ENCODE measurements at regions not wholly inside any gene's neighbourhood (a gene's known extent, or its start where the extent isn't known, plus 50 kb on each side); places are given as distances from the start of the nearest gene placed in this dataset.
"Not testable (repeated sequence)": the region's sequence is repeated elsewhere in the genome, so short reads cannot be mapped to it uniquely, and the experiment has no call there.

DNA sequence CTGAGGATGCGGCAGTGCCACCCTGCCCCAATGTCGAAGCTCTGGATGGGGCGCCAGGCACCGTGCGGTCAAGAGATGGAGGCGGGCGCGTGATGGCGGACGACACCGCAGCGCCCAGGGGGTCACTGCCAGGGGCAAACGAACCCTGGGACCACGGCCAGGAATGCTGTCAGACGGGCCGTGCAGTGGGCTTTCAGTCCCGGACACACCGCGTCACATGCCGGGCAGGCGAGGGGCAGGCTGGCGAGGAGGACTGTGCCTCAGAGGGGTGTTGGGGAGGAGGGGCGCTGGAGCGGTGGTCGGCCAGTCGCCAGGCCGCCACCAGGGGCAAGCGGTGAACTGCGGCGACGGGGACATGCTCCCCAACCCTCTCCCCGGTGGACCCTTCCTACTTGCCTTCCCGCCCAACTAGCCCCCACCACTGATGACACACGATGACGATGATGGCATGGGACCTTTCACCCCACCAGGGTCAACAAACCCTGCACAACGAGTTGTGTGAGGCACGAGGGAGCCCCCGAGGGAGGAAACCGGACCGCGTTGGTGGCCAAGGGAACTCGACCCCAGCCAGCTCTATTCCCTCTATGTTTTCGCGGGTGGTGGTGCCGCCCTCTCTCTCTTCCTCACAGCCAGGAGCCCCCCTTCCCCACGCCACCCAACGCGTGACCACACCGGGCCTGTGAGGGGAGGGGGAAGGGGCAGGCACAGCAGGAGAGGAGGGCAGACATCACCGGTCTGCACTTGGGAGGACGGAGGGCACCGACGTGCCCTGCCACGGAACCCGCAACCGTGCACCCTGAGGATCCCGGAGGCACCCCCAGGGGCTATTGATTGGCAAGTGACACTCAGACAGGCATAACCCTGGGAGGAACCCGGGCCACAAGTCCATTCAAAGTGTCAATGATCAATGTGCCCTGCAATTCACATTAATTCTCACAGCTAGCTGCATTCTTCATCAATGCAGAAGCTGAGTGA is 1960.9 kb upstream of the DEFB115 start:
- DNase-seq: no peak

DNA sequence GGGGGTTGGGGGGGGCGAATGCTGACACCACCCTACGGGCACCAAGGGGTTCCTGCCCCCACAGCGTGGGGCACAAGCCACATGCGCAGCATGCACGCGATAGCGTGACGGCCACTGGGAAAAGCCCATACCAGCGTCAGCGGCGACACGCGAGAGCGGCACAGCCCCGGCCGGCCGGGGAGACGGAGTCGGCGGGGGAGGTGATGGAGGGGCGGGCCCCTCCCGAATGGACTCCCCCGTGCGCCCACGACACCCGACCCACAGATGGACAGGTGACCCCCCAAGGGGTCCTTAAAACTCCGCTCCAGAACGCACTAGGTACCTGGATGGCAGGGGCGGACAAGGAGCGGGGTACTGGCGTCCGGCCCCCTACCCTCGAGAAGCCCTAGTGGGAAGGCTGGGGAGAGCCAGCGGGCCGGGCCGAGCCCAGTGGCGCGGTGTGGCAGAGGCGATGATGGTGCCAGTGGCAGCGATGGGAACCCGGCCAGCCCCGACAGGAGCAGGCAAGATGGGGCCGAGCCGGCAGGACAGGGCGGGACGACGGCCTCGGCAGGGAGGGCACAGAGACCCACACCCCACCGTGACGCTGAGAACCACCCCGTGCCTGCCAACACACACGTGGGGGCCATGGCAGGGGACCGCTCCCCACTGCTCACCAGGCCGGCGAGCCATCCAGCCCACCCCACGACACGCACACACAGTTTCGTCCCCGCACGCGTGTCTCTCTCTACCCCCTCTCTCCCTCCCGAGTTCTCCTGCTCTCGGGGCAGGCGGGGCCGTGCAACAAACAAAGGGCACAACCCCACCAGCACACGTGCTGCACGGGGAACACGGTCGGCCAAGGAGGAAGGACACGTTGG is 1959.8 kb upstream of the DEFB115 start:
- no peak for DNase-seq

DNA sequence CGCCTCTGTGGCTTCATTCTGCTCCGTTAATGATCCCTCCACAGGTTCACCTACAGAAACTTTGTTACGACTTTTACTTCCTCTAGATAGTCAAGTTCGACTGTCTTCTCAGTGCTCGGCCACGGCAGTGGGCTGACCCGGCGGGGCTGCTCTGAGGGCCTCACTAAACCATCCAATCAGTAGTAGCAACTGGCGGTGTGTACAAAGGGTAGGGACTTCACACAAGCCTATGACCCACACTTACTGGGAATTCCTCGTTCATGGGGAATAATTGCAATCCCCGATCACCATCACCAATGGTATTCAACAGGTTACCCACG is 1959.2 kb upstream of the DEFB115 start:
- DNase-seq: no peak

DNA sequence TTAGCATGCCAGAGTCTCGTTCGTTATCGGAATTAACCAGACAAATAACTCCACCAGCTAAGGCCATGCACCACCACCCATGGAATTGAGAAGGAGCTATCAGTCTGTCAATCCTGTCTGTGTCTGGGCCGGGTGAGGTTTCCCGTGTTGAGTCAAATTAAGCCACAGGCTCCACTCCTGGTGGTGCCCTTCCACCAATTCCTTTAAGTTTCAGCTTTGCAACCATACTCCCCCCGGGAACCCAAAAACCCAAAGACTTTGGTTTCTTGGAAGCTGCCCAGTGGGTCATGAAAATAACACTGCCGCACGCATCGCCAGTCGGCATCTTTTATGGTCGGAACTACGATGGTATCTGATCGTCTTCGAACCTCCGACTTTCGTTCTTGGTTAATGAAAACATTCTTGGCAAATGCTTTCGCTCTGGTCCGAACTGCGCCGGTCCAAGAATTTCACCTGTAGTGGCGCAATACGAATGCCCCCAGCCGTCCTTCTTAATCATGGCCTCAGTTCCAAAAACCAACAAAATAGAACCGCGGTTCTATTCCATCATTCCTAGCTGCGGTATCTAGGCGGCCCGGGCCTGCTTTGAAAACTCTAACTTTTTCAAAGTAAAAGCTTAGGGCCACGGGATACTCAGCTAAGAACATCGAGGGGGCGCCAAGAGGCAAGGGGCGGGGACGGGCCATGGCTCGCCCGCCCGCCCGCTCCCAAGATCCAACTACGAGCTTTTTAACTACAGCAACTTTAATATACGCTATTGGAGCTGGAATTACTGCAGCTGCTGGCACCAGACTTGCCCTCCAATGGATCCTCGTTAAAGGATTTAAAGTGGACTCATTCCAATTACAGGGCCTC is 1958.5 kb upstream of the DEFB115 start:
- DNase-seq: no peak

DNA sequence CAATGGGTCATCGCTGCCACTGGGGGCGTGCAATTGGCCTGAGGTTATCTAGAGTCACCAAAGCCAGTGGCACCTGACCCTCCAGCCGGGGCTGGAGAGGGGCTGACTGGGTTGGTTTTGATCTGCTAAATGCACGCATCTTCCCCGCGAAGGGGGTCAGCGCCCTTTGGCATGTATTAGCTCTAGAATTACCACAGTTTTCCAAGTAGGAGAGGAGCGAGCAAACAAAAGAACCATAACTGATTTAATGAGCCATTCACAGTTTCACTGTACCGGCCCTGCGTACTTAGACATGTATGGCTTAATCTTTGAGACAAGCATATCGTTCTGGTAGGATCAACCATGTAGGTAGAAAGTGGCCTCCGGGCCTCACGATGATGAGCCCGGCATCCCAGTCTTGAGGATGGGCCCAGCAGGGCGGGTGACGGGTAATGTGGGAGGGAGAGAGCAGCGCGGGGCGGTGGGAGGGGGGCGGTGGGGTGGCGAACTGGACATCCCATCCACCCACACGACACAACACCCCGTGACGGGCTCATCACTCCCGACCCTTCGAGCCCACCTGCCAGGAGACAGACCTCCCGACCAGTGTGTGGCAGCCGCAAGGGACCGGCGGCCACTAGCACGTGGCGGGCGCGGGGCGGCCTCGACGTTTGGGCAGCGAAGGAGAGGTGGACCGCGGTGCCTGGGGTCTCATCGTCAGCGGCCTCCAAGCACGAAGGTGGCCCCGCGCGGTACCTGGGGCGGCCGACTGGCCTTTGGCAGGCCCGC is 1957.5 kb upstream of the DEFB115 start:
- no peak for DNase-seq

DNA sequence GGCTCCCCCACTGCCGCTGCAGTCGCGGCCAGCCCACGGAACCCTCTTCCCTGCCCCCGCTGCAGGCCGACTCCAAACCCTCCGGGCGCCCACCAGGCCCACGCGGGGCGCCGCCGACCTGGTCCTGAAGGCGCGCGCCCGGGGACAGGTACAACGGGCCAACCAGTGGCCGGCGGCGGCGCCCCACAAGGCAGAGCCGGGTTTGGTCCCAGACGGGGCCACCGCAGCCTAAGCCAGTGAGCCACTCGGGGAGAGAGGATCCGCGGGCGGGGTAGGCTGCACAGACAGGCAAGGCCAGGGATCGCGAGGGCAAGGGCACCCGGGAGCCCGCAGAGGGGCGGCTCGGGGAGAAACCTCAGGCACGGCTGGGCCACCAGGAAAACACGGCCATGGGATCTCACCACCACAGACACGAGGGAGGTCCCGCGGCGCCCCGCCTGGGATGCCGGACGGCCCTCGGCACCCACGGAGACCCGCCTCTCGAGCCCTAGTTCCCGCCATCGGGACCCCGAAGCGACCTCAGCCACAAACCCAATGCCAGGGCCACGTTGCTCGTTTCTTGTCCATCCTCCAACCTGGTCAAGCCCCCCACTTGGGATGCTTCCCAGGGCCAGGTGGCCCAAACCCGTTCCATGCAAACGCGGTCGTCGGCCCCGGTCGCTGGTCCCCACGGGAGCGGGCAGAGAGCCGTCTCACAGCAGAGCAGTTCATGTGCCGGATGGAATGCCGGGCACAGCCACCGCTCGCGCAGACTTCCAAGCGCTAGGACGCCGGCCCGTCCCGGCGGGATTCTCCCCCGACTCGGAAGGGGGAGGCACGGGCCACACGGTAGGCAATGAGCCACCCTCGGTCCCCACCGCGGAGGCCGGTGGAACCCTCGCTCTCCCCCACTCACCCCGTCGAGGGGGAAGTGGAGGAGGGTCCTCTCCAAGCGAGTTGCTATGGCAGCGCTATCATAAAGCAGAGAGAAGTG is 1956.6 kb upstream of the DEFB115 start:
- DNase-seq: no peak

DNA sequence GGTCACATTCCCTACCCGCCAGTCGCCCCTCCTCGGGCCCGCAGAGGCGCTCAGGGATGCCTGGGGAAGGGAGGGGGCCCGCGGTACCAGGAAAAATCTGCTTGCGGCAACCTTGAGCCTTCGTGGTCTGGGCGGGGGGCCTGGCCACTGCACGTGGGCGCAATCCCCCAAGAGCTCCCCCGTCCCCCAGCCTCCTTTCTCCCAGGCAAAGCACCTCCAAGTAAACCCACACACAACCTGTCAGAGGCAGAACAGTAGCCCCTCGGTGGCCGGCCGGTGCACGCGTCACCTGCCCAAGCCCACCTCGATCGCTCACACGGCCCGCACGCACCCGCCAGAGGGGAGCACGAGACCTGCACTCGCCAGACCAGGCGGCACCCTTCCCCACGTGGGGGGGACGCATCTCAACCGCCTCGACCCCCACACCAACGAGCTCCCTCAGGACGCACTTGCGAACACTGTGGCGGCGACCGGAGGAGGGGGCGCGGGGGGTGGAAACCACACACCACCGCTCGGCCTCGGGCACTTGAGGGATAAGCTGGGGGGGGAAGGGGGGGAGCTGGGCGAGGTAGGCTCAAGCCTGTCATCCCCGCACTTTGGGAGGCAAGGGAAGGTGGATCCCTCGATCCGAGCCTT is 1955.7 kb upstream of the DEFB115 start:
- no peak for DNase-seq

DNA sequence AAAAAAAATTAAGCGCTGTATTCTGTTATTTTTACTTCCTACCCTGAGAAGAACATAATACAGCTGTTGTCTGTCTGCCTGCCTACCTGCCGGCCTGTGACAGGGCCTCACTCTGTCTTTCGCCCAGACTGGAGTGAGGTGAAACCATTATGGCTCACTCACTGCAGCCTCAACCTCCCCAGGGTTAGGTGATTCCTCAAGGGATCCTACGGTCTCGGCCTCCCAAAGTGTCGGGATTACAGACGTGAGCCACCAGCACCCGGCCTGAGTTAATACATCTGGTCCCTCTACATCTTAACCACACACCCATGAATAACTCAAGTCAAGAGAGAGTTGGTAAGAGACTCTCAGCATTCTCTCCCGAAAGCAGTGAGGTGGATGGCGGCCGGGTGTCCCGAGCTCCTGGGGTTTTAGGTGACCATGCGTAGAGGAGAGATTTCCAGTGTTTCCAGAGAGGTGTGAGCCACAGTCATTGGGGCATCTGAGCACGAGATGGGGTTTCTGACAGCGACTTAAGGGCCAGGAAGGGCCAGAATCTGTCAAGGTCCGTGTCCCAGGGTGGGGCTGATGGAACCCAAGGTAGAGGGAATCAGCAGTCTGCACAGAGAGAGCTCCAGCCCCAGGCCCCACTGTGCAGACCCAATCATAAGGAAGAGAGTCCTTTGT is 1954.4 kb upstream of the DEFB115 start:
- no peak for DNase-seq

DNA sequence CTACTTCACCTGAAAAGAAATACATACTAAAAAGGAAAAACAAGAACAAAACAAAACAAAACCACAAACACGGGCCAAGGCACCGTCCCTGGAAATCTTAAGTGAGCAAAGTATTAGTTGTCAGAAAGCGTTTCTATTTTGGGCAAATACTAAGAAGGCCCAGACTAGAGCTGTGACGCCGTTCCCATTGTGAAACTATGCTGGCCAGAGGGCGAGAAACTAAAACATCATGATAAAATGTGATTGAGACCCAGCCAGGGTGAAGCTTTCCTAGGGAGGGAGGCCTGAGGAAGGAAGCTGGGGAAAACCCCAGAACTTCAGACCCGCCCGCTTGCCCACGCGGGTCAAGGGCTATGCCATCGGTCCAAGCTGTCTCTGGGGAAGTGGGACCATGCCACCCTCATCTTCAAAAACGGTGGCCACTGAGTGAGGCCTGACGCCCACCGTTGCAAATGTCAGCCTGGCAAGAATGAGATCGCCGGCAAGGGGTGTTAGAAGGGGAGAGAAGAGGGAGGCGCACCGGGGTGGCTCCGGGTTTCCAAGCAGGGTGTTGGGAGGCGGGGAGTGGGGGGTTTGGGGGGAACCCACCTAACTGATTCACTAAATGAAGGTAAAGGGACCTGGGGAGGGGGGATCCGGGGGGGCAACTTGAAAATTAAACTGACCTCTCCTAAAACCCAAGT is 1950.9 kb upstream of the DEFB115 start:
- peak; percentile 34 for DNase-seq

DNA sequence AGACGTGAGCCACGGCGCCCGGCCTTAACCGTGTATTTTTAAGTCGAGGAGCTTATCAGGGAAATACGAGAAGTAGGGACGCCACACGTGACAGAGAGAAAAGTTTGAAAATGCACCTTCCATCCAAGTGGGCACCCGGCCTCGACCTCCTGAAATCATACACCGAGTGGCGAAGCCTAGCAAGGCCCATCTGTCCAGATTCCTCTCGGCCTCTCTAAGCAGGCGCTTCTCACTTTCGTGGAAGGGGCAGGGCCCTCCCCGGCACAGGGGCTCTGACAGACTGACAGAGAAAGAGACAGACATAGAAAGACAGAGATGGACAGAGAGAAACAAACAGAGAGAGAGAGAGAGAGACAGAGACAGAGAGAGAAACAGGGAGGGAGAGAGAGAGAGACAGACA is 1950.0 kb upstream of the DEFB115 start:
- not testable (repeated sequence) for DNase-seq

DNA sequence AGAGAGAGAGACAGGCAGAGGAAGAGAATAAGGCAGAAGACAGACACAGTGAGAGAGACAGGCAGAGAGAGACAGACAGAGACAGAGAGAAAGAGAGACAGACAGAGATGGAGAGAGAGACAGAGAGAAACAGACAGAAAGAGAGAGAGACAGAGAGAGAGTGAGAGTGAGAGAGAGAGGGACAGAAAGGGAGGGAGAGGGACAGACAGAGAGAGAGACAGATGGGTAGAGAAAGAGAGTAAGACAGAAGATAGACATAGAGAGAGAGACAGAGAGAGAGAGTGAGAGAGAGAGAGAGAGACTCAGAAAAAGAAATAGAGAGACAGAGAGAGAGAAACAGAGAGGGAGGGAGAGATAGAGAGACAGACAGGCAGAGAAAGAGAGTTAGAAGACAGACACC is 1948.5 kb upstream of the DEFB115 start:
- DNase-seq: not testable (repeated sequence)

DNA sequence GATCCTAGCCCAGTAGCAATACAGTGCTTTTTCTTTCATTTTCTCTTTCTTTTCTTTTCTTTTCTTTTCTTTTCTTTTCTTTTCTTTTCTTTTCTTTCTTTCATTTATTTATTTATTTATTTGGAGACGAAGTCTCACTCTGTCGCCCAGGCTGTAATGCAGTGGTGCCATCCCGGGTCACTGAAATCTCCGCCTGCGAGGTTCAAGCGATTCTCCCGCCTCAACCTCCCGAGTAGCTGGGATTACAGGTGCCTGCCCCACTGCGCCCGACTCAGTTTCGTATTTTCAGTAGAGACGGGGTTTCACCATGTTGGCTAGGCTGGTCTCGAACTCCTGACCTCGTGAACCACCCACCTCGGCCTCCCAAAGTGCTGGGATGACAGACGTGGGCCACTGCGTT is 1948.0 kb upstream of the DEFB115 start:
- not testable (repeated sequence) for DNase-seq

DNA sequence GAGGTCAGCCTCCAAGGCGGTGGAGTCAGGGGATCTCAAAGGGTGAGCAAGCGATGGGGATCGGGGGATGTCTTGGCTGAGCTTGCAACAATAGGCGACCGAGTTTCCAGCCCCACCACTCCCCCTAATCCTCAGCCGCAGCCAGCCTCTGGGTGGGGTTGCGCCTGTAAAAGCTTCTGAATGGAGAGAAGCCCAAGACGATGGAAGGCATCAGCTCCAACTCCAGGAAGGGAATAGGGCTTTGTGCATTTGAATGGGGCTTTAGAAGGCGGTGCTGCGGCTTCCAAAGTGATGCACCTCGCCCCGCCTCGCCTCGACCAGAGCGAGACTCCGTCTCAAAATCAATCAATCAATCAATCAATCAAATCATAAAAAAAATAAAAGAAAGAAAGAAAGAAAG is 1946.4 kb upstream of the DEFB115 start:
- not testable (repeated sequence) for DNase-seq

DNA sequence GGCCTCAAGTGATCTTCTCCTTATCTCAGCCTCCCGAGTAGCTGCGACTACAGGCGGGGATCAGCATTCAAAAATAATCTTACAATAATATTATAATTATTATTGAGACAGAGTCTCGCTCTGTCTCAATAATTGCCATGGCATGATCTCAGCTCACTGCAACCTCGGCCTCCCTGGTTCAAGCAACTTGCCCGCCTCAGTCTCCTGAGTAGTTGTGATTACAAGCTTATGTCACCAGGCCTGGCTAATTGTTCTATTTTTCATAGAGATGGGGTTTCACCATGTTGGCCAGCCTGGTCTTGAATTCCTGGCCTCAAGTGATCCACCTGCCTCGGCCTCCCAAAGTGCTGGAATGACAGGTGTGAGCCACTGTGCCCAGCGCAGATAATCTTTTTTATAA is 1944.8 kb upstream of the DEFB115 start:
- DNase-seq: not testable (repeated sequence)

DNA sequence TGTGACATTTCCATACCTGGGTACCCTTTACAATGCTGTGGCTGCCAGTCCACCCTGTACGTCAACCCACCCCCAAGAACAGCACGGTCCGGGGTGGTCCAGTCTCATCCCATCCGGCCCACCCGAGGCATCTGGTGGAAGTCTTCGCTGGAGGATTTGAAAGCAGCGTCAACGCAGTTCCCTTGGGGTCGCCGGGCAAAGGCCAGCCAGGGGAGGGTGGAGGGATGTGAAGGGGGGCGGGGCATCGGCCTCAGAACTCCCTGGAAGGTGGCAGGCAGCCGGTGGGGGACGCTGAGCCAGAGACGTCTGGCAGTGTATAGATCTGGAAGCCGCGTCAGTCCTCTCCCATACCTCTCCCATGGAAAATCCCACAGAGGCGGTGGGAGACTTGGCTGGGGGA is 1944.0 kb upstream of the DEFB115 start:
- DNase-seq: no peak

DNA sequence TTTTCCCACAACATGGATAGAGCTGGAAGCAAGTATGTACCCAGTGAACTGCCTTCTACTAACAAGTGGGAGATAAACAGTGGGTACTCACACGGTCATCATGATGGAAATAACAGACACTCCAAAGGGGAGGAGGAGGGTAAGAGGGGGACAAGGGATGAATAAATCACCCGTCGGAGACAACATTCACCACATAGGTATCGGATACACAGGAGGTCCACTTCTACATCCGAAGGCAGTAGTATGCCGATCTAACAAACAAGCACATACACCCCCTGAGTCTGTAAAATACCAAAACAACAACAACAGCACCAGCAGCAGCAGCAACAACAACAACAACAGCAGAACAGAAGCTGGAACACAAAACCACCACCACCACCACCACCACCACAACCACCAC is 1943.2 kb upstream of the DEFB115 start:
- DNase-seq: no peak

DNA sequence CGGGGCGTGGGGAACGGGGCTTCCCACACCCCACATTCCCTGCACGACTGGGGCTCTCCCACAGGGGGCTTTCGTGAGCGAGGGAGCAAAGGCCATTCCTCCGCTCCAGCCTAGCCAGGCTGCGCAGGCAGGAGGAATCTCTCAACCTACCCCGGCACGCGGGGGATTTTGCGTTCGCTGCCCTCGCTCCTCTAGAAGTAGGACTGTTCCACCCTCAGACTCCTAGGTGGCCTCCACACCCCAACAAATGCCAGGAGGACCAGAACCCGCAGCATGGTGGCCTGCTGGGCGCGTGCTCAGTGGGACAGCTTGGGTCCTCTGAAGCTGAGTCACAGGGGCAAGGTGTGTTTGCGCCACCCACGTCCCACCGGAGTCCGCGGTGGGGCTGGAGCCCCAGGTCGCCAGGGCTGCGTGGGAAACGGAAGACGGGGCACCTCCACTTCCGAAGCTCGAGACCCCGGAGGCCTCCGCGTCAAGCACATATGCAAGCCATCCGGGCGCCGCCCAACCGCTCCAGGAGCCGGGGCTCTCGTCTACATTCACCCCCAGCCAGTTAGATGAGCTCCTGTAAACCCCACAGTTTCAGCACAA is 1938.5 kb upstream of the DEFB115 start:
- DNase-seq: no peak

DNA sequence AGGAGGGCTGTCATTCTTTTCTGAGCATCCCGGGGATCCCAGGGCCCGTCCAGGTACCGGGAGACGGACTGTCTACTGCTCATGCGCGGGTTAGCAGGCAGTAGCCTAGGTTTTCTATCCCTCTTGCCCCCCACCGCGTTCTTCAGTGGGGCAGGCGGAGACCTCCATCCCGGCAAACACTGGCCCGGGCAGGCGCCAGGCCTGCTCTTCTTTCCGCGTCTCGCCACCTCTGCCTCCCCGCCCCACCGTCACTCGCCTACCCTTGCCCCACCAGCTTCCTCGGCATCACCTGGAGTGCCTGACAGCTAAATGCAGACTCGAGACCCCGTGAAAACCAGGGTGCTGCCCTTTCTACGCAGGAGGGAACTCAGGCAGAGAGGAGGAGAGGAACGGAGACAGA is 1937.7 kb upstream of the DEFB115 start:
- no peak for DNase-seq

Data from CD4-positive, alpha-beta T cell treated with Interleukin-17A for 1 hour (primary cell).